ENCODE measurements at regions not wholly inside any gene's neighbourhood (a gene's known extent, or its start where the extent isn't known, plus 50 kb on each side); places are given as distances from the start of the nearest gene placed in this dataset.

GRCh38 chr12:115504306-115505290, 772.9 kb downstream of the MED13L start:
- TF ChIP-seq NFIX (CRISPR knock-in tag; IDR thresholded peaks at IDR 0.05; ENCODE audit: low read depth), result no peak
- no peak for TF ChIP-seq ZNF707 (CRISPR knock-in tag; conservative IDR thresholded peaks at IDR 0.05)
- no peak for TF ChIP-seq CTCF (IDR thresholded peaks at IDR 0.05 in 2 of 3, conservative IDR thresholded peaks at IDR 0.05 in 1 of 3; ENCODE audit: insufficient read depth in 2 of 3, low read depth in 1 of 3, low read length in 3 of 3)
- no peak for TF ChIP-seq DDX20 (tag; IDR thresholded peaks at IDR 0.05; ENCODE audit: low read depth)
- no peak for TF ChIP-seq ZNF175 (CRISPR knock-in tag; IDR thresholded peaks at IDR 0.05; ENCODE audit: low read depth)

Measured in K562 (cell line).